GM23338 (cell line): ENCODE measurements at regions not wholly inside any gene's neighbourhood (a gene's known extent, or its start where the extent isn't known, plus 50 kb on each side); places are given as distances from the start of the nearest gene placed in this dataset.

Experiments
- ATAC-seq: fragments of 200-7000 bp; cut with Tn5 transposase; 3 replicates; pipeline ENCODE4 v1.9.1; 2020
- DNase-seq: peaks from one replicate; pipeline ENCODE4 v3.0.0-alpha.2; 2015; ENCODE audit warnings: low spot score
- H2AFZ ChIP-seq: fragments of 200-600 bp; sonication (generic); 2 replicates; pipeline ENCODE4 v1.8.0; 2016; ENCODE audit warnings: antibody characterized with exemption, mild to moderate bottlenecking, moderate library complexity
- H3F3A ChIP-seq: fragments of 200-600 bp; sonication (generic); replicated peaks from 2 replicates; pipeline ENCODE4 v1.8.0; 2017; ENCODE audit warnings: antibody characterized with exemption, mixed run types, low read depth
- H3K27ac ChIP-seq: fragments of 200-600 bp; sonication (generic); 2 replicates; pipeline ENCODE4 v1.6.1; 2016; ENCODE audit warnings: low read depth
- H3K27me3 ChIP-seq: fragments of 200-600 bp; sonication (generic); 2 replicates; pipeline ENCODE4 v1.8.0; 2016; ENCODE audit warnings: mild to moderate bottlenecking, mixed run types, moderate library complexity; ENCODE audit not compliant: insufficient read depth
- H3K36me3 ChIP-seq: fragments of 200-600 bp; sonication (generic); 2 replicates; pipeline ENCODE4 v1.8.0; 2016; ENCODE audit warnings: mild to moderate bottlenecking; ENCODE audit not compliant: insufficient read depth
- H3K4me1 ChIP-seq: fragments of 200-600 bp; sonication (generic); 2 replicates; pipeline ENCODE4 v1.8.0; 2016; ENCODE audit warnings: mild to moderate bottlenecking, moderate library complexity; ENCODE audit not compliant: insufficient read depth
- H3K4me2 ChIP-seq: fragments of 200-600 bp; sonication (generic); 2 replicates; pipeline ENCODE4 v1.7.1; 2017; ENCODE audit warnings: mixed run types
- H3K4me3 ChIP-seq: fragments of 200-600 bp; sonication (generic); 2 replicates; pipeline ENCODE4 v1.6.1; 2016; ENCODE audit warnings: mixed run types
- H3K79me2 ChIP-seq: fragments of 200-600 bp; sonication (generic); replicated peaks from 2 replicates; pipeline ENCODE4 v1.8.0; 2017; ENCODE audit warnings: mild to moderate bottlenecking; ENCODE audit not compliant: insufficient read depth
- H3K9me2 ChIP-seq: fragments of 200-600 bp; sonication (generic); 2 replicates; pipeline ENCODE4 v1.8.0; 2017; ENCODE audit not compliant: insufficient read depth
- H4K20me1 ChIP-seq: fragments of 200-600 bp; sonication (generic); replicated peaks from 2 replicates; pipeline ENCODE4 v1.8.0; 2017; ENCODE audit warnings: mild to moderate bottlenecking; ENCODE audit not compliant: insufficient read depth
- H3K27ac Mint-ChIP-seq: 2 replicates; pipeline ENCODE4 v1.8.0; 2020; ENCODE audit warnings: inconsistent platforms, mild to moderate bottlenecking, moderate library complexity, mixed read lengths
- H3K27me3 Mint-ChIP-seq: 3 replicates; pipeline ENCODE4 v1.8.0; 2022; ENCODE audit warnings: low read depth, mild to moderate bottlenecking, moderate library complexity, mixed read lengths, inconsistent platforms; ENCODE audit not compliant: insufficient read depth, poor library complexity
- H3K36me3 Mint-ChIP-seq: 3 replicates; pipeline ENCODE4 v1.8.0; 2021; ENCODE audit warnings: low read depth, mild to moderate bottlenecking, inconsistent platforms, moderate library complexity, mixed read lengths
- H3K4me1 Mint-ChIP-seq: 3 replicates; pipeline ENCODE4 v1.8.0; 2020; ENCODE audit warnings: mild to moderate bottlenecking, inconsistent platforms, mixed read lengths
- H3K4me3 Mint-ChIP-seq: 3 replicates; pipeline ENCODE4 v1.8.0; 2021; ENCODE audit warnings: moderate library complexity, mild to moderate bottlenecking, inconsistent platforms, mixed read lengths
- H3K9me3 Mint-ChIP-seq: 3 replicates; pipeline ENCODE4 v1.8.0; 2020; ENCODE audit warnings: moderate library complexity, mild to moderate bottlenecking, inconsistent platforms, mixed read lengths
- CREB1 ChIP-seq: fragments of 250-450 bp; sonication (Bioruptor Pico); IDR thresholded peaks from 2 replicates; pipeline ENCODE4 v1.5.0; 2020; ENCODE audit warnings: low read depth, mild to moderate bottlenecking, moderate library complexity
- EZH2 ChIP-seq: fragments of 200-600 bp; sonication (generic); IDR thresholded peaks from one replicate; pipeline ENCODE4 v1.8.0; 2017; ENCODE audit warnings: antibody characterized with exemption, mild to moderate bottlenecking, low read depth; ENCODE audit not compliant: unreplicated experiment
- EZH2phosphoT487 ChIP-seq: fragments of 200-600 bp; sonication (generic); IDR thresholded peaks from one replicate; pipeline ENCODE4 v1.8.1; 2018; ENCODE audit warnings: antibody characterized with exemption; ENCODE audit not compliant: unreplicated experiment
- JUNB ChIP-seq: IDR thresholded peaks from one replicate; pipeline ENCODE4 v1.6.1; 2016; ENCODE audit warnings: antibody characterized with exemption; ENCODE audit not compliant: unreplicated experiment
- NANOG ChIP-seq: IDR thresholded peaks from 2 replicates; pipeline ENCODE4 v1.6.1; 2016; ENCODE audit warnings: antibody characterized with exemption, borderline replicate concordance
- POLR2AphosphoS5 ChIP-seq: IDR thresholded peaks from 2 replicates; pipeline ENCODE4 v1.6.1; 2016; ENCODE audit warnings: antibody characterized with exemption, low read depth
- STAT1 ChIP-seq: IDR thresholded peaks from one replicate; pipeline ENCODE4 v1.6.1; 2016; ENCODE audit warnings: antibody characterized with exemption; ENCODE audit not compliant: unreplicated experiment
- ZNF114 ChIP-seq: fragments of 250-450 bp; sonication (Bioruptor Pico); IDR thresholded peaks from 2 replicates; pipeline ENCODE4 v1.5.0; 2020; ENCODE audit warnings: mild to moderate bottlenecking, moderate library complexity
- ZNF462 ChIP-seq: fragments of 250-450 bp; sonication (Bioruptor Pico); IDR thresholded peaks from 2 replicates; pipeline ENCODE4 v1.5.0; 2020; ENCODE audit warnings: mild to moderate bottlenecking, moderate library complexity
- TF ChIP-seq, protein P1 (sequence below): IDR thresholded peaks from one replicate; pipeline ENCODE4 v1.6.1; 2018; ENCODE audit warnings: antibody characterized with exemption; ENCODE audit not compliant: unreplicated experiment
- TF ChIP-seq, protein P2 (sequence below): IDR thresholded peaks from 2 replicates; pipeline ENCODE4 v1.6.1; 2016; ENCODE audit warnings: antibody characterized with exemption
- TF ChIP-seq, protein P3 (sequence below), 2 experiments: fragments of 200-600 bp in 1 of 2; sonication (generic) in 1 of 2; conservative IDR thresholded peaks; 2 replicates each; pipeline versions ENCODE4 v1.5.1 to v1.6.1; 2016 to 2017; ENCODE audit warnings: antibody characterized with exemption in 2 of 2, low read depth in 2 of 2, mild to moderate bottlenecking in 2 of 2, moderate library complexity in 1 of 2

DNA sequence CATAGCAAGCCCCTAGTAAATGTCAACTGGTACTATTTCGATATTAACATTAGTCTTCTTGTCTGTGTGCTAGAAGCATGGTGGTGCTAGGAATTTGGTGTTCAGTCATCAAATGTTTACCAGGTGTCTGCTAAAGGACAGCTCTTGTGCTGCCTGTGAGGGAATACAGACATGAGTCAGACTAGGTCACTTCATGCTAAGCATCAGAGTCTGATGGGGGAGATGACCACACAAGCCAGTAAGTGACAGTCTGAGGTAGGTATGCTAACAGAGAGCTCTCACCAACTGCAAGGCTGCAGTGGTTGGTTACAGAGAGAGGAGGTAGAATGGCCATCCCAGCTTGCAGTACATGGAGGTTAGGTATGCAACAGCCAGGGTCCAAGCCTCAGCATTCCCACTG is 320.9 kb downstream of the CDK5RAP2 start:
- no peak overlapping the region for H2AFZ ChIP-seq
- H3K4me1 ChIP-seq: no peaks in the 10 kb centered on the region
- H3K27ac ChIP-seq: no peak overlapping the region
- no peak overlapping the region for H3K4me2 ChIP-seq
- Mint-ChIP-seq H3K27ac (no peak overlapping the region), H3K9me3 (no peaks in the 10 kb centered on the region), H3K4me1 (0 out of 3 replicates have a peak, but pooled peaks cover 3% of the 10 kb centered on the region), H3K4me3 (no peak overlapping the region), H3K36me3 (no peaks in the 10 kb centered on the region), H3K27me3 (peaks cover 2% of the 10 kb centered on the region)
- H3K9me2 ChIP-seq: no peaks in the 10 kb centered on the region; the same call in 1 of the 2 replicates
- DNase-seq (no peak), ATAC-seq (no peak)
- H4K20me1 ChIP-seq: no peaks in the 10 kb centered on the region
- no peak overlapping the region for H3K4me3 ChIP-seq
- no peaks in the 10 kb centered on the region for H3F3A ChIP-seq
- H3K36me3 ChIP-seq: no peaks in the 10 kb centered on the region
- H3K79me2 ChIP-seq: no peaks in the 10 kb centered on the region
- TF ChIP-seq STAT1 (no peak), POLR2AphosphoS5 (no peak), EZH2phosphoT487 (no peak), ZNF114 (CRISPR knock-in tag) (no peak), CREB1 (CRISPR knock-in tag) (no peak), ZNF462 (CRISPR knock-in tag) (no peak), NANOG (no peak), EZH2 (no peak), JUNB (no peak)
- TF ChIP-seq, protein P1, sequence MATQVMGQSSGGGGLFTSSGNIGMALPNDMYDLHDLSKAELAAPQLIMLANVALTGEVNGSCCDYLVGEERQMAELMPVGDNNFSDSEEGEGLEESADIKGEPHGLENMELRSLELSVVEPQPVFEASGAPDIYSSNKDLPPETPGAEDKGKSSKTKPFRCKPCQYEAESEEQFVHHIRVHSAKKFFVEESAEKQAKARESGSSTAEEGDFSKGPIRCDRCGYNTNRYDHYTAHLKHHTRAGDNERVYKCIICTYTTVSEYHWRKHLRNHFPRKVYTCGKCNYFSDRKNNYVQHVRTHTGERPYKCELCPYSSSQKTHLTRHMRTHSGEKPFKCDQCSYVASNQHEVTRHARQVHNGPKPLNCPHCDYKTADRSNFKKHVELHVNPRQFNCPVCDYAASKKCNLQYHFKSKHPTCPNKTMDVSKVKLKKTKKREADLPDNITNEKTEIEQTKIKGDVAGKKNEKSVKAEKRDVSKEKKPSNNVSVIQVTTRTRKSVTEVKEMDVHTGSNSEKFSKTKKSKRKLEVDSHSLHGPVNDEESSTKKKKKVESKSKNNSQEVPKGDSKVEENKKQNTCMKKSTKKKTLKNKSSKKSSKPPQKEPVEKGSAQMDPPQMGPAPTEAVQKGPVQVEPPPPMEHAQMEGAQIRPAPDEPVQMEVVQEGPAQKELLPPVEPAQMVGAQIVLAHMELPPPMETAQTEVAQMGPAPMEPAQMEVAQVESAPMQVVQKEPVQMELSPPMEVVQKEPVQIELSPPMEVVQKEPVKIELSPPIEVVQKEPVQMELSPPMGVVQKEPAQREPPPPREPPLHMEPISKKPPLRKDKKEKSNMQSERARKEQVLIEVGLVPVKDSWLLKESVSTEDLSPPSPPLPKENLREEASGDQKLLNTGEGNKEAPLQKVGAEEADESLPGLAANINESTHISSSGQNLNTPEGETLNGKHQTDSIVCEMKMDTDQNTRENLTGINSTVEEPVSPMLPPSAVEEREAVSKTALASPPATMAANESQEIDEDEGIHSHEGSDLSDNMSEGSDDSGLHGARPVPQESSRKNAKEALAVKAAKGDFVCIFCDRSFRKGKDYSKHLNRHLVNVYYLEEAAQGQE: no peak
- TF ChIP-seq, protein P2, sequence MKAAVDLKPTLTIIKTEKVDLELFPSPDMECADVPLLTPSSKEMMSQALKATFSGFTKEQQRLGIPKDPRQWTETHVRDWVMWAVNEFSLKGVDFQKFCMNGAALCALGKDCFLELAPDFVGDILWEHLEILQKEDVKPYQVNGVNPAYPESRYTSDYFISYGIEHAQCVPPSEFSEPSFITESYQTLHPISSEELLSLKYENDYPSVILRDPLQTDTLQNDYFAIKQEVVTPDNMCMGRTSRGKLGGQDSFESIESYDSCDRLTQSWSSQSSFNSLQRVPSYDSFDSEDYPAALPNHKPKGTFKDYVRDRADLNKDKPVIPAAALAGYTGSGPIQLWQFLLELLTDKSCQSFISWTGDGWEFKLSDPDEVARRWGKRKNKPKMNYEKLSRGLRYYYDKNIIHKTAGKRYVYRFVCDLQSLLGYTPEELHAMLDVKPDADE: no peak
- TF ChIP-seq, protein P3, sequence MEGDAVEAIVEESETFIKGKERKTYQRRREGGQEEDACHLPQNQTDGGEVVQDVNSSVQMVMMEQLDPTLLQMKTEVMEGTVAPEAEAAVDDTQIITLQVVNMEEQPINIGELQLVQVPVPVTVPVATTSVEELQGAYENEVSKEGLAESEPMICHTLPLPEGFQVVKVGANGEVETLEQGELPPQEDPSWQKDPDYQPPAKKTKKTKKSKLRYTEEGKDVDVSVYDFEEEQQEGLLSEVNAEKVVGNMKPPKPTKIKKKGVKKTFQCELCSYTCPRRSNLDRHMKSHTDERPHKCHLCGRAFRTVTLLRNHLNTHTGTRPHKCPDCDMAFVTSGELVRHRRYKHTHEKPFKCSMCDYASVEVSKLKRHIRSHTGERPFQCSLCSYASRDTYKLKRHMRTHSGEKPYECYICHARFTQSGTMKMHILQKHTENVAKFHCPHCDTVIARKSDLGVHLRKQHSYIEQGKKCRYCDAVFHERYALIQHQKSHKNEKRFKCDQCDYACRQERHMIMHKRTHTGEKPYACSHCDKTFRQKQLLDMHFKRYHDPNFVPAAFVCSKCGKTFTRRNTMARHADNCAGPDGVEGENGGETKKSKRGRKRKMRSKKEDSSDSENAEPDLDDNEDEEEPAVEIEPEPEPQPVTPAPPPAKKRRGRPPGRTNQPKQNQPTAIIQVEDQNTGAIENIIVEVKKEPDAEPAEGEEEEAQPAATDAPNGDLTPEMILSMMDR (conservative IDR thresholded peaks at IDR 0.05; ENCODE audit: low read depth in 2 of 2): no peak
- H3K27me3 ChIP-seq: no peaks in the 10 kb centered on the region
